ENCODE measurements at regions not wholly inside any gene's neighbourhood (a gene's known extent, or its start where the extent isn't known, plus 50 kb on each side); places are given as distances from the start of the nearest gene placed in this dataset.

DNA sequence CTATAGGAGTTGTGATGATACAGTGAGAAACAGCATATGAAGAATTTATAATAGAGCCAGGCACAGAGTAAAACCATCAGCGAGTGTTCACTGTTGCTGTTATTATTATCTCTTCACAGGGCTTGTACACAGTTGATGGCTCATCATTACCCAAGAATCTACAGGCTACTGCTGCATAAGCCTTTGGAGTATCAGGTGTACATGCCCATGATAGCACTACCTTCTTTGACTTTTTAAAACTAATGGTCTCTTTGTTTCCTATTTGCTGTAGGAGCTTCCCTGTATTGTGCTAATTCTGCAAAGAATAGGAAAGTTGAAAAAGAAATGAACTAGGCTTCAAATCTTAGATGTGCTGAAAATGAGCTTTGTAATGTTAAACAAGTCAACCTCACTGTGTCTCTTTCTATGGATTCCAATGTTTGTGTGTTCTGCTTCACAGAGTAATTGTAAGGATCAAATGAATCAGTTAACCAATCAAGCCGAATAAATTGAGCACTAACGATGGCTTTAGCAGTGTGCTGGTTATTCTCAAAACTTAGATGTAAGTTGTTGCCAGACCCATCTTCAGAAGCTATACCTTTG lies 138.8 kb downstream of the TUSC7 start:
- DNase-seq (ENCODE audit: low read depth in 4 of 4, low spot score in 1 of 4): no peak

DNA sequence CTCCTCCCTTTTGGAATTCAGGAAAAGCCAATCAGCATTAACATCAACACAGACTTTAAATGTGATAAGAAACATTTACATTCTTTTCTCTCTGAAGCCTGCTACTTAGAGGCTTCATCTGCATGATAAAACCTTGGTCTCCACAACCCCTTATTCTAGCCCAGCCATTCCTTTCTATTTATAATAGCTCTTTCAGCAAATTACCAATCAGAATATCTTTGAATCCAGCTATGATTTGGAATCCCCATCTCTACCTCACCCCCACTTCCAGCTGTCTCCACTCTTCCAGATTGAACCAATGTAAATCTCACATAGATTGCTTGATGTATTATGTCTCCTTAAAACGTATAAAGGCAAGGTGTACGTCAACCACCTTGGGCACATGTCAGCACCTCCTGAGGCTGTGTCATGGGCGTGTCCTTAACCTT lies 139.7 kb downstream of the TUSC7 start:
- no peak for DNase-seq (ENCODE audit: low read depth in 4 of 4, low spot score in 1 of 4)

DNA sequence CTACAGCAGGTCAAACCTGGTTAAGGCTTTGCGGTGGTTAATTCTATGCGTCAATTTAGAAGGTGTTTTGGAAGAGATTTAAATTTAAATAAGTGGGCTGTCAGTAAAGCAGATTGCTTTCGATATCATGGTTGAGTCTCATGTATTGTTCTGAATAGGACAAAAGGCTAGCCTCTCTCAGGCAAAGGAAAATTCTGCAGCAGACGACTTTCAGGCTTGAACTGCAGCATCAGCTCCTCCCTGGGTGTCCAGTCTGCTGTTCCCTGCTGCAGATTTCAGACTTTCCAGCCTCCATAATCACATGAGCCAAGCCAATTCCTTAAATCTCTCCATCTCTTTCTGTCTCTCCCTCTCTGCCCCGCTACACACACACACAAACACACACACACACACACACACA lies 143.2 kb downstream of the TUSC7 start:
- no peak for DNase-seq (ENCODE audit: low read depth in 4 of 4, low spot score in 1 of 4)

DNA sequence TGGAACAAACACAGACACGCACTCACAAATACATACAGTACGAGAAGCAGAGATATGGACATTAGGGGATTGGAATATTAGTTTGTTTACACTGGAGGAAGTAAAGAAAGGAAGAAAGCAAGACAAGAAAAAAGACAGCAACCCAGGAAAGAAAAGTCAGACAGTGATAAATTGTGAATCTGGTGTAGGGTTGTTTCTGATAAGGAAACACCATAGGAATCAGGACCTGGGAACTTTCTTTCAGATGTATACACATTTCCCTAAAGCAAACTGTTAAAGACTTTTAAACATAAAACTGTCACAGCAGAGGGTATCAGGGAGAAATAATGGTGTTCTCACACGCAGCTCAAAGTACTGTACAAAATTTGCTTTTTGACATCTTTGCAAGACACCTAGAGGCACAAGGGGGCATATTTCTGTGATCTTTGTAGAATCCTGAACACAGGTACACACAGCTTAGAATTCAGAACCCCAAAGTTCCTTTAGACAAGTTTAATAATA lies 153.7 kb downstream of the TUSC7 start:
- DNase-seq (ENCODE audit: low read depth in 4 of 4, low spot score in 1 of 4): no peak

DNA sequence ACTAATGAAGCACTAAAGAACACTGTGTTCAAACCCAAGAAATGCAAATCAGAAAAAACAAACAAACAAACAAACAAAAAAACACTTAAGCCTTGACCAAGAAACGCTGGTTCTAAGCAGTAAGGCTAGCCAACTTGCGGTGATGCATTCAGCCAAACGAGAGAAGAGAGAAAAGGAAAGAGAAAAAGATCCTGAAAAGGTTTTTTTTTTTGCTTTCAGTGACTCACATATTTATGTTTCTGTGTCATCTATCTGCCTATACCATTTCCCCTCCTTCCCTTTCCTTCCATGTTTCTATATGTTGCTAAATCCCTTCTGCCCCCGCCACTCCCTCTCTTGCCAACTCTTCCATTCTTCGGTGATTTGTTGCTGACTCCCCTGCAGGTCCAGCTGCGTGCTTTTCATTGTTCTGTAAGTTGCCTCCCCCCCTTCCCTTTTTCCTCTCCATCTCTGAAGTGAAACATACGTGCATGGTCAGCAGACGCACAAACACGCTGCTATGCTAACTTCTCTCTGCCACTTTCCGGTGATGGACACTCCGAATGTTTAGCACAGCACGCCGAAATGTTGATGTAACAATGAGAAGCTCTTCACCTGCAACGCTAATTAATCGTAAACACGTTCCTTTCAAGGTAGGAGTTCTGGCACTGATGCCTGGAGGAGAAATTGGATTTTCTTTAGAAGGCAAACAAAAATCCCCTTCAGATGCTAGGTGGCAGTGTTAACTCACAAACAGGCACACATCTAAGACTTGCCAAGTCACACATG lies 154.4 kb downstream of the TUSC7 start:
- DNase-seq (ENCODE audit: low read depth in 4 of 4, low spot score in 1 of 4): no peak

DNA sequence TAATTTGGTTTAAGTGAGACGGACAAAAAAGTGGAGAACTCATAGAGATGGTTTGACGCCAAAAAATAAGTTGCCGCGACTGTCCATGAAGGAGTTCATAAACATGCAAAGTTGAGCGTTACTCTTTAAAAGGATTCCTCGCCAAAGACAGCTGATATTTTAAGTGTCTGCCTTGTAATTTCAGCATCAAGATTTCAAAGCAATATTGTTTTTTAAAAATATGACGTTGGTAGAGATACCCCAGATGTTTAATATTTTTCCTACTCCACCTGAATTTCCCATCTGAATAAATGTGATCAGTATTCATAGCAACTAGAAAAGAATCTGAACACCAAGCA lies 155.0 kb downstream of the TUSC7 start:
- DNase-seq (ENCODE audit: low read depth in 4 of 4, low spot score in 1 of 4): no peak

DNA sequence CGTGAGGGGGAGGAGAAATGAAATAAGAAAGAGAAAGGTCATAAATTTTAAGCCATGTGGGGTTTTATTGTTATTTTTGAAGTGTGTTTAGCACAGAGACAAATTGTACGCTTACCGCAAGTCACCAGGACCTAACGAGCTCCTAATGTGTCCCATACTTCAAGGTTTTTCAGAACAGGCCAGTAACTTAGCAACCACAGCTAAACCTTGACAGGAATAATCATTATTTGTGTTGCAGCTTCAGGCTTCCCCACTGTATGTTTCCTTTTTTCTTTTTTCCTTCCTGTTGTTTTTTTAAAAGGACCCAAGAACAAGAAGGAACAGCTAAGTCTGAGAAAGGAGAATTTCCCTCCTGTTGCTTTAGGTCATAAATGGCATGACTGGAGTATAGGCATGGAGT lies 160.8 kb downstream of the TUSC7 start:
- no peak for DNase-seq (ENCODE audit: low read depth in 4 of 4, low spot score in 1 of 4)

DNA sequence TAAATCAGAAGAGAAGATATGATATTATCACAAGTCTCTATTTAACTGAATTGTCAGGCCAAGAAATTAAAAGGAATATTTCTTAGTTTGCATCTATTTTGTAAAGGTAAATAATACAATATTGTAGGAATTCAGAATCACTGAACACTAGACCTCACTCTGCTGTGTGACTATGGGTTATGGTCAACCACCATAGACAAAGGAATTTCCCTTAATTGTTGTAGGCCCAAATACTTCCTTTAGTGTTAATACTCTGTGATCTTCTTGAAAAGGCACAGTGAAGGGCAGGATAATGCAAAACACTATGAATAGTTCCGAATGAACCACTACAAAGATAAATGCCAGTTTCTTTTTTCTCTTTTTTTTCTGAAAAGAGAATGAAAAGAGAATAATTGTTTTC lies 162.3 kb downstream of the TUSC7 start:
- no peak for DNase-seq (ENCODE audit: low read depth in 4 of 4, low spot score in 1 of 4)

DNA sequence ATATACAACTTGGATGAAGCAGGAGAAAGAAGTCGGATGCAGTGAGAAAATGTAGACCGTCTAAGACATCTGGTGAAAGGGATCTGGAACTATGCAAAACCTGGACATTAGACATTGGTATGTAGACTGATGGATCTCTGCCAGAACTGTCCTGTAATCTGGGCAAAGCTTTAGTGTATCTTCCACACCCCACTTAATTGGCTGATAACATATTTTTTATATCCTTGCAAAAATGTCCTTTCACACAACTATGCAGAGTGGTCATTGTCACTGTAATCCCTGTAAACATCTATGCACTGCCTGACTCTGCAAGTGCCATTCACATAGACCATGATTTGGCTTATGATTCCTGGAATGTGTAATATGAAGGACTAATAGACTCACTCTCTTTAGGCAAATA lies 163.1 kb downstream of the TUSC7 start:
- DNase-seq (ENCODE audit: low read depth in 4 of 4, low spot score in 1 of 4): no peak

DNA sequence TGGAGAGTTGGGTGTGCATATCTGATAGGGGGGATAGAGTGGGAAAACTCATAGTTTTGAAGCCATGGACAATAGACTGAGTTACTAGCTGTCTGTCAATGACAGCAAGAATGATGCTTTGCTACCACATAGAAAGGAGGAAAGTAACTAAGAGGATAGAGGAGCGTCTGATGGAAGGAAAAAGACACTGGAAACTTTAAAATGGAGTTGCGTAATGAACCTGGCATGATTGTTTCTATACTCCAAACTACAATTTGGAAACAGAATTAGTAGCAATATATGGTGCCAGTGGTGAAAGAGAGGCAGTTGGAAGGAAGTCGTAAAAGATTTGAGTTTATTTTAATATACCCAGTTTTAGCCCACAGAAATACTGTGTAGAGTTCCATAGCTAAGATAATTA lies 163.6 kb downstream of the TUSC7 start:
- no peak for DNase-seq (ENCODE audit: low read depth in 4 of 4, low spot score in 1 of 4)

DNA sequence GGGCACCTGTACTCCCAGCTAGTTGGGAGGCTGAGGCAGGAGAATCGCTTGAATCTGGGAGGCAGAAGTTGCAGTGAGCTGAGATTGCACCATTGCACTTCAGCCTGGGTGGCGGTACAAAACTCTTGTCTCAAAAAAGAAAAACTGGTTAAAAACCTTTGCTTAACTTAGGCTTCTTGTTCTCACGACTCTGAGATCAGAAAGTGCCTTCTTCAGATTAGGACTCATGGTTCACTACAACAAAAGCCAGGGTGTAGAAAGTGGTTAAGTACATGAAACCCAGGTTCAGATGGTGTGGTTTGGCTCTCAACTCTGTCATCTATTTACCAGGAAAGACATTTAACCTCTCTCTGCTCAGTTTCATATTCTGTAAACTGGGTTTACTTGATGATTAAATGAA lies 168.4 kb downstream of the TUSC7 start:
- DNase-seq (ENCODE audit: low read depth in 4 of 4, low spot score in 1 of 4): no peak

DNA sequence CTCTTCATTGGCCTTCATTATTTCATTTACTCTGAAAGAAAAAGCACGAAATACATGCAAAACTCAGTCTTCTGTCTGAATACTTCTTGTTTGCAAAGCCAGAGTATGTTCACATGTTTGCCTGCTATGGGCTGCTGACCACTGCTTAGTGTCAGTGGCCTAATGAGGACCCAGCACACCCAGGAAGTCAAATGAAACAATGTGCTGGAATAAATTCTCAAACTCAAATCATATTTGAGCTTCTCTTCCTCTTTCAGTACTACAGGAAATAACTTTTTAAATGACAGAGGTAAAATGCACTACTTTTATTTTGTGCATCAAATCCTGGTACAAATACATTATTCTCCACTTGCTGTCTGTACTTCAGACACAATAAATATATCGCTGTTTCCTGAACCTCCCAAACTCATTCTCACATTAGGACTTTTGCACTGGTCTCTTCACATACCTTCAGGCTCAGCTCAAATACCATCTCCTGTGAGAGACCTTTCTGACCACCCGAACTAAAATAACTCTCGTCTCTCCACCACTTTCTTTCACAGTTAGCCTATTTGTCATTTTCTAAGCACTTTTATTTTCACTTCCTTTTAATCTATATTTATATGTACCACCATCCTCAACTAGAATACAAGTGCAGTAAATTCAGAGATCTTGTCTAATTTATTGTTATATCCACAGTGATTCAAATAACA lies 176.8 kb downstream of the TUSC7 start:
- DNase-seq (ENCODE audit: low read depth in 4 of 4, low spot score in 1 of 4): no peak

DNA sequence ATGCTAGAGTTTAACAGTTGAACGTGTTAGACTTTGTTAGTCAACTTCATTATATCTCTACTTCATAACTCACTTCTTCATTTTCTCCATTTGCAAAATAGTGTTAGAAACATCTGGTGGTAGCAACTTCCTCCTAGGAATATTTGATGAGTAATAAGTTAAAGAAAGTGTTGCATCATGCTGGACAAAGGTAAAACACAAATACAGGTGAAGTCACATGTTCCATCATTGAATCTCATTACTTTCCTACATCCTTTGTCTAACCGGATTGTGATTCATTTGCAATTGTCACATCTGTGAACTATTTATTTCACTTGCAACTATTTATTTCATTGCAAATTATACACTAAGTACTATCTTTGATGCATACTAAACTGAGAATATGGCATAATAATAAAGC lies 186.5 kb downstream of the TUSC7 start:
- no peak for DNase-seq (ENCODE audit: low read depth in 4 of 4, low spot score in 1 of 4)

DNA sequence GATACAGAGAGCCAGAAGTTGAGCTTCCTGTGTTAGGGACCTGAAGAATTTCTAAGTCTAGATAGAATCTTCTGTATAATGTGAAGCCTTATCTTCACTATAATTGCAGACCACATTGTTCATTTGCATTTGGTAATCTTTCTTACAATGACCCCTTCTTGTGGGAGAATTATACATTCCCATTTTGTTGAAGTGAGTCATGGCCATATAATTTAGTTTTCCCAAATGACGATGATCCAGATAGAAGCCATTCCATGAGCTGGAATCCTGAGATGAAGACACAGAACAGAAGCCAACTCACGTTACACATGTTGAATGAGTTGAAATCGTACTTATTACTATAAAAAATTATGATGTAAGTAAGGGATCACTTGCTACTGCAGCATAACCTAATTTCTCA lies 187.8 kb downstream of the TUSC7 start:
- DNase-seq (ENCODE audit: low read depth in 4 of 4, low spot score in 1 of 4): no peak

DNA sequence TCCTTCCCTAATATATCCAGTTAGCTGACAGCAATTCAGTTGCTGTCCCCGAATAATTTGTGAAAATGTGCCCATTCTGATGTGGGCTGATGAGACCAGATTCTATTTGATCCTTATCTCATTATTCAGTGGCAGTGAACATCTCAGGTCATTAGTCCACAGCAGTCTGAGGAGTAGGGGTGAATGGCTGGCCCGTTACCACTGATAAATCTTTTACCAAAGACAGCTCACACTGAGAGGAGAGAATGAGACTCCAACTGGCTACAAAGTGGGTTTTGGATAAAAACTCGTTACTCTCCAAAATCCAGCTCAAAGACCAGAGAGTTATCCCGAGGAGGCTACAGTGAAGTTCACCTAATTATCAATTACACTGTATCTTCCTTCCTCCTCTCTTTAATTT lies 189.7 kb downstream of the TUSC7 start:
- no peak for DNase-seq (ENCODE audit: low read depth in 4 of 4, low spot score in 1 of 4)

DNA sequence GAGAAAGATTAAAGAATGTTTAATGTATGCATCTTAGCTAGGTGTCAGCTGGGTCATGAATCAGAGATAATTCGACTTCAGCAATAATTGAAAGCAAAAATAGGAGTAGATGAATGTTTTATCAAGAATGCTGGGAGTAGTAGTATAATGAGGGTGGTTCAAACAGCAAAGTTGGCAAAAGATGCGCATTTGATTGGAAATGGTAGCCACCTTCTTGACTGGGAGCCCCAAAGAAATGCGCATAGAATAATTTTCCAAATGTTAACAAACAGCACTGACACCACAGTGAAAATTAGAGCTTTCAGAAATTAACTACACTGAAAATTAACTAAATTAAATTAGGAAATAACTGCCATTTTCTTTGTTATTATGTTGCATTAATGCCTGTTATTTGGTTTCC lies 195.8 kb downstream of the TUSC7 start:
- no peak for DNase-seq (ENCODE audit: low read depth in 4 of 4, low spot score in 1 of 4)

DNA sequence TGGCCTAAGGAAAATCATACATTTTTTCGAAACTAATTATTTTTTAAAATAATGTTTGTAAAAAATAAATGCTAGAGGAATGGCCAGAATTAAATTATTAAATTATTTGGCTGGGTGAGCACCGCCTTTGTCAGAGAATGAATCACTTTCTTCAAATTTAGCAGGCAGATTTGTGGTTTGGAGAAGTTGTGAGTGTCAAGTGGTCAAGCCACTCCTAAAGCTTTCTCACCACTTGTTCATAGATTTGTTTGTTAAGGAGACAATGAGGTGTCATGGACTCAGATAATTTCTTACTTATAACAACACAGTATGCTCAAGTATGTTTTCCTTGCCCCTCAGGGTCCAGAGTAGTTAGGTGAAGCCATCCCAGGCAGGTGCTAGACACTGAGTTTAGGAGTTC lies 196.2 kb downstream of the TUSC7 start:
- DNase-seq (ENCODE audit: low read depth in 4 of 4, low spot score in 1 of 4): no peak

DNA sequence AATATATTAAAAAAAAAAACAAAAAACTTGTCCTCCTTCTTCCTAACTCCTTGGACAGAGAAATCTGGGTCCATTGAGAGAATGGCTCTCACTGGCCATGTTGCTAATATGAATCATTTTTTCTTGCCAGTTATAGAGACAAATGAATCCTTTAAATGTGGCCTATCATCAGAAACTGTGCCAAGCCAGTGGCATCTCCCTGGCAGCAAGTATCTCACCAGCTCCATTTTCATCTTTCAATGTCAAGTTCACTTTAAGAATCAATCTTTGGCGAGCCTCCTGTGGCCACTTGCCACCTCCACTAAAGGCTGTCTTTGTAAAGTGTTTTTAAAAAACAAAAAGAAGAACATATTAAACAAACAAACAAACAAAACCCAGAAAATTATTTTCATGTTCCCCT lies 202.5 kb downstream of the TUSC7 start:
- DNase-seq (ENCODE audit: low read depth in 4 of 4, low spot score in 1 of 4): no peak

DNA sequence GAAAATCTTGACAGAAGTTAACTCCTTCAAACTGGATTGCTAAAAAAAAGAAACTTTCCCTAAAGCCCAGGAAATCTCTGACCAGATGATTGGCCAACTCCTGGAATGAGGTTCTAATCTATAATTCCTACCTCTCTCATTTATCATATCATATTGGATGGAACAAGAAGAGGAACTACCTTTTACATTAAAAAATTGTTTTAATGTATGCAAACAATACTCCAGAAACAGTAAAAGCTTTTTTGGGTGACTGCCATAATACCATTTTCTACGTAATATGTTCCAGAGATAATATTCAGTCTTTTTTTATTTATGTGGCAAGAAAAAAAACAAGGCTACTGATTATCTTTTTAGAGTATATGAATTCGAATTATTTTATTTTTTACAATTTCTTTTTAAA lies 204.4 kb downstream of the TUSC7 start:
- no peak for DNase-seq (ENCODE audit: low read depth in 4 of 4, low spot score in 1 of 4)

DNA sequence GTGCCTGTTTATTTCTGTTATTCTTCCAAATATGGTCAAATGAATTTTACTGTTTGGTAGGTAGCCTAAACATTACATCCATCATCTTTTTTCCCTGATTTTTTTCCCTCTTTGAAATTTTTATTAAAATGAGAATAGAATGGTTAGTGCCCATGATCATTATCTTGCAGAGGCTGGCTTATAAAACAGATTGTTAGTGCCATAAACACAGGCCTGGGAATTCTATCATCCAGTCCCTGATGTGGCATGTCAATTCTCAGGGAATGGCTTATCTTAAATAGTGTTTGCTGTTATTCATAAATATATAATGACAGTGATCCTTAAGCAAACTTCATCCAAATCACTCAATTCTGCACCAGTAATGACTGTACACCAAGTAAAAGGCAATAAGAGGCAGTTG lies 207.3 kb downstream of the TUSC7 start:
- no peak for DNase-seq (ENCODE audit: low read depth in 4 of 4, low spot score in 1 of 4)

DNA sequence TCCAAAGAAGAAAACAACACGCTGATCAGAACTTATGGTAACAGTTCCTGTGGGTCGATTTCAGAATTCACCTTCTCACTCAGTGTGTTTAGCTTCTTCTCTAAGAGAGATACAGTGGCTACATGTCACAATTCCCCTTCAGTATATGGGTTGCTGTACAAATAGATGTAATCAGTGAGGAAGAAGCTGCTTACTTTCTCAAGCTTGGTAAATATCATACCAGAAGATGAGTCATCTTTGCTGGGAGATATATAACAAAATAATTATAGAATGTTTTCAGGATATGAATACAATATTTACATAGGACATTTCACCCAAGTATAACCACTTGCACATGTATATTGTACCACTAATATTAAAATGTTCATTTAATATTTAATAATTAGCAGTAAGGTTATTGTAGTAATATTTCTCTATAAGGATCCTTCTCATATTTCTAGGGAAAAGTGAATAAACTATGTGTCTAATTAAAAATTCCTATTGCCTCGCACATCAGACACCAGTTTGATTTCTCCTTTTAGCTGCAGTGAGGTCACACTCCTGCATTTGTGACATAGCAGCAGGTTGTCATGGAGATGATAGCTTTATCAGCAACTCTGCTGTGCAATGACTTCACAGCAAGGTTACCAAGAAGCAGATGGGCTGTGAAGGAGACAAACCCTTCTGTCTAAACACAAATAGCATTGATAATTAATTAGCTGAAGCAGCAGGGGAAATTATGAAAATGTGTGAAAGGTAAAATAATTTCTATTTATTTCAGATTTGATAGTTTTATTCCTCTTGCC lies 211.4 kb downstream of the TUSC7 start:
- no peak for DNase-seq (ENCODE audit: low read depth in 4 of 4, low spot score in 1 of 4)

DNA sequence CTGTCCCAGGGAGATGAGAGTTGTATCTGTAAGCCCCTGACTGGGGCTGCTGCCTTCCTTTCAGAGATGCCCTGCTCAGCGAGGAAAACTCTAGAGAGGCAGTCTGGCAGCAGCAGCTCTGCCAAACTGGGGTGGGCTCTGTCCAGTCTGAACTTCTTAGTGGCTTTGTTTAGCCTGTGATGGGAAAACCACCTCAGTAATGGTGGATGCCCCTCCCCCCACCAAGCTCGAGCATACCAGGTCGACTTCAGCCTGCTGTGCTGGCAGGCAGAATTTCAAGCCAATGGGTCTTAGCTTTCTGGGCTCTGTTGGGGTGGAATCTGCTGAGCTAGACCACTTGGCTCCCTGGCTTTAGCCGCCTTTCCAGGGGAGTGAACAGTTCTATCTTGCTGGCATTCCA lies 218.3 kb downstream of the TUSC7 start:
- DNase-seq (ENCODE audit: low read depth in 4 of 4, low spot score in 1 of 4): no peak

Data from stimulated activated CD4-positive, alpha-beta T cell treated with anti-CD3 and anti-CD28 coated beads, Interleukin-1b, Interleukin-23, amount 100 ng/mL, for 24 hours (primary cell).